ENCODE measurements at regions not wholly inside any gene's neighbourhood (a gene's known extent, or its start where the extent isn't known, plus 50 kb on each side); places are given as distances from the start of the nearest gene placed in this dataset.

- no peak overlapping the region for H3K4me3 ChIP-seq
- intact Hi-C loops (cut with DNase I; ENCODE audit: low total_unique reads) = no loop called here
- TF ChIP-seq, protein P1, sequence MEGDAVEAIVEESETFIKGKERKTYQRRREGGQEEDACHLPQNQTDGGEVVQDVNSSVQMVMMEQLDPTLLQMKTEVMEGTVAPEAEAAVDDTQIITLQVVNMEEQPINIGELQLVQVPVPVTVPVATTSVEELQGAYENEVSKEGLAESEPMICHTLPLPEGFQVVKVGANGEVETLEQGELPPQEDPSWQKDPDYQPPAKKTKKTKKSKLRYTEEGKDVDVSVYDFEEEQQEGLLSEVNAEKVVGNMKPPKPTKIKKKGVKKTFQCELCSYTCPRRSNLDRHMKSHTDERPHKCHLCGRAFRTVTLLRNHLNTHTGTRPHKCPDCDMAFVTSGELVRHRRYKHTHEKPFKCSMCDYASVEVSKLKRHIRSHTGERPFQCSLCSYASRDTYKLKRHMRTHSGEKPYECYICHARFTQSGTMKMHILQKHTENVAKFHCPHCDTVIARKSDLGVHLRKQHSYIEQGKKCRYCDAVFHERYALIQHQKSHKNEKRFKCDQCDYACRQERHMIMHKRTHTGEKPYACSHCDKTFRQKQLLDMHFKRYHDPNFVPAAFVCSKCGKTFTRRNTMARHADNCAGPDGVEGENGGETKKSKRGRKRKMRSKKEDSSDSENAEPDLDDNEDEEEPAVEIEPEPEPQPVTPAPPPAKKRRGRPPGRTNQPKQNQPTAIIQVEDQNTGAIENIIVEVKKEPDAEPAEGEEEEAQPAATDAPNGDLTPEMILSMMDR (IDR thresholded peaks at IDR 0.05) = no peak
- TF ChIP-seq POLR2A (IDR thresholded peaks at IDR 0.05) = no peak
- no peaks in the 10 kb centered on the region for H3K36me3 ChIP-seq
- no peak overlapping the region for H3K27ac ChIP-seq
- no peak for DNase-seq
- H3K4me1 ChIP-seq = no peaks in the 10 kb centered on the region
- no peaks in the 10 kb centered on the region for H3K9me3 ChIP-seq
- H3K27me3 ChIP-seq = no peaks in the 10 kb centered on the region
These were observed 360.9 kb upstream of the TNRC6C start for GRCh38 chr17:77597418-77598240.

DNA sequence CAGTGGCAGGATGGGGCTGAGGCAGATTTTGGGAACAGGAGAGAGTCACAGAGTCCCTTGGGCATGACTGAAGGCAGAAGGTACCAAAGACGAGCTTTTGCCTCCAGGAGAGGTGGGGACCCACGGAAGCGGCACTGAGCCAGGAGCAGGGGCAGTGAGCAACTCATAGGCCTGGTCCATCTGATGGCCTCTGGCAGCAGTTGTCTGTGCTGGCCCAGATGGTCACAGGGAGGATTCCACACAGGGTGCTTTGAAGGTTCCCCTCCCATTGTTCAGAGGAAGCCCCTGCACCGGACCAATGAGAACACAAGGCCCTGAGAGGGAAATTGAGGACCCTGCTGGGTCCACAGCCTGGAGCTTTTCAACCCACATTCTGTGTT, 360.3 kb upstream of the TNRC6C start:
- TF ChIP-seq POLR2A (IDR thresholded peaks at IDR 0.05) = no peak
- TF ChIP-seq, protein P1 (IDR thresholded peaks at IDR 0.05) = no peak
- no peak overlapping the region for H3K27ac ChIP-seq
- no peaks in the 10 kb centered on the region for H3K4me1 ChIP-seq
- H3K9me3 ChIP-seq = no peaks in the 10 kb centered on the region
- no peak overlapping the region for H3K4me3 ChIP-seq
- no peaks in the 10 kb centered on the region for H3K27me3 ChIP-seq
- H3K36me3 ChIP-seq = no peaks in the 10 kb centered on the region
- no peak for DNase-seq
- intact Hi-C loops (cut with DNase I; ENCODE audit: low total_unique reads) = no loop called here

GRCh38 chr17:77599699-77600098, 358.8 kb upstream of the TNRC6C start:
- DNase-seq = no peak
- H3K27me3 ChIP-seq = no peaks in the 10 kb centered on the region
- no peak for TF ChIP-seq POLR2A (IDR thresholded peaks at IDR 0.05)
- TF ChIP-seq, protein P1 (IDR thresholded peaks at IDR 0.05) = no peak
- no peak overlapping the region for H3K27ac ChIP-seq
- no peaks in the 10 kb centered on the region for H3K9me3 ChIP-seq
- H3K4me3 ChIP-seq = no peak overlapping the region
- H3K36me3 ChIP-seq = no peaks in the 10 kb centered on the region
- no peaks in the 10 kb centered on the region for H3K4me1 ChIP-seq
- intact Hi-C loops (cut with DNase I; ENCODE audit: low total_unique reads) = no loop called here

DNA sequence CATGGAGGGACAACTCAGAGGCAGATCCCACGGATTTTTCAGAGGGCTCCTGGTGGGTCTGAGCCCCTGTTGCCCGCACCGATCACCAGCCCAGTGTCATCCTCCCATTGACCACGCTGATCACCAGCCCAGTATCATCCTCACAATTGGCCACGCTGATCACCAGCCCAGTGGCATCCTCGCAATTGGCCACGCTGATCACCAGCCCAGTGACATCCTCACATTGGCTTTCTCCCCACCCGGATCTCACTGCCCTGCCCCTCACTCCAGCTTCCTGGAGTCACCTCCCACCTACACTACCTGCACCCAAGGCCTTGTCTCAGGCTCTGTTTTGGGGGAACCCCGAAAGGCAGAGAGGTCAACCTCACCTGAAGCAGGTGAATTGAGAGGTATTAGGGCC, 358.2 kb upstream of the TNRC6C start:
- H3K27ac ChIP-seq = peak overlapping the region in 1 of 2 donors; percentile 72
- TF ChIP-seq, protein P1 (IDR thresholded peaks at IDR 0.05) = no peak
- no peaks in the 10 kb centered on the region for H3K9me3 ChIP-seq
- no peaks in the 10 kb centered on the region for H3K27me3 ChIP-seq
- no peaks in the 10 kb centered on the region for H3K4me1 ChIP-seq
- H3K4me3 ChIP-seq = no peak overlapping the region
- H3K36me3 ChIP-seq = no peaks in the 10 kb centered on the region
- intact Hi-C loops (cut with DNase I; ENCODE audit: low total_unique reads) = no loop called here
- DNase-seq = no peak

- H3K27ac ChIP-seq = peak overlapping the region; percentile 72 to 82
- peak; percentile 51 to 54 for DNase-seq
- H3K27me3 ChIP-seq = no peaks in the 10 kb centered on the region
- H3K36me3 ChIP-seq = no peaks in the 10 kb centered on the region
- H3K9me3 ChIP-seq = no peaks in the 10 kb centered on the region
- no peak overlapping the region for H3K4me3 ChIP-seq
- H3K4me1 ChIP-seq = no peaks in the 10 kb centered on the region
- TF ChIP-seq, protein P1 (IDR thresholded peaks at IDR 0.05) = no peak
- TF ChIP-seq POLR2A (IDR thresholded peaks at IDR 0.05) = no peak
- intact Hi-C loops (cut with DNase I; ENCODE audit: low total_unique reads) = no loop called here
These were observed 357.2 kb upstream of the TNRC6C start for GRCh38 chr17:77601054-77601979.
